Keratinocyte (primary cell): ENCODE measurements at regions not wholly inside any gene's neighbourhood (a gene's known extent, or its start where the extent isn't known, plus 50 kb on each side); places are given as distances from the start of the nearest gene placed in this dataset.

Experiments used
- DNase-seq: peaks from one replicate; pipeline ENCODE4 v3.0.0-alpha.2; 2011; ENCODE audit warnings: low read depth, missing footprints, low spot score
- FAIRE-seq: peaks from 2 replicates; lab custom pipeline; 2011; peaks lifted over from hg19 to GRCh38; lab: Jason Lieb, UNC
- H2AFZ ChIP-seq: 2 replicates; pipeline ENCODE4 v1.6.0; 2012; ENCODE audit warnings: low read length, control low read depth, inconsistent platforms; ENCODE audit not compliant: control insufficient read depth
- H3K27ac ChIP-seq: 2 replicates; pipeline ENCODE4 v1.5.1; 2011; ENCODE audit warnings: low read length; ENCODE audit not compliant: control insufficient read depth, insufficient read depth
- H3K27me3 ChIP-seq: 3 replicates; pipeline ENCODE4 v1.6.0; 2011; ENCODE audit warnings: low read length; ENCODE audit not compliant: control insufficient read depth, insufficient read depth; ENCODE audit errors: extremely low read depth
- H3K36me3 ChIP-seq, 2 experiments: 2 replicates in 1 of 2; 3 replicates in 1 of 2; pipeline ENCODE4 v1.5.1; 2011; ENCODE audit warnings: low read length in 2 of 2, mild to moderate bottlenecking in 1 of 2; ENCODE audit not compliant: control insufficient read depth in 2 of 2, insufficient read depth in 2 of 2; ENCODE audit errors: extremely low read depth in 1 of 2
- H3K4me1 ChIP-seq: 3 replicates; pipeline ENCODE4 v1.5.1; 2011; ENCODE audit warnings: low read length; ENCODE audit not compliant: control insufficient read depth, insufficient read depth; ENCODE audit errors: extremely low read depth
- H3K4me2 ChIP-seq: 3 replicates; pipeline ENCODE4 v1.6.0; 2011; ENCODE audit warnings: low read depth, low read length; ENCODE audit not compliant: control insufficient read depth, insufficient read depth; ENCODE audit errors: extremely low read depth
- H3K4me3 ChIP-seq, 3 experiments: fragments of 200-600 bp in 1 of 3; sonication (generic) in 1 of 3; 2 replicates in 2 of 3; 3 replicates in 1 of 3; pipeline ENCODE4 v1.5.1; 2011 to 2016; ENCODE audit warnings: low read length in 3 of 3, mild to moderate bottlenecking in 3 of 3, control low read depth in 2 of 3, inconsistent platforms in 1 of 3, low read depth in 1 of 3, mixed read lengths in 1 of 3, mixed run types in 1 of 3, moderate library complexity in 1 of 3; ENCODE audit not compliant: control insufficient read depth in 2 of 3, insufficient read depth in 2 of 3; ENCODE audit errors: extremely low read depth in 1 of 3
- H3K79me2 ChIP-seq: 2 replicates; pipeline ENCODE4 v1.6.0; 2012; ENCODE audit warnings: low read length; ENCODE audit not compliant: control insufficient read depth, insufficient read depth
- H3K9ac ChIP-seq: 3 replicates; pipeline ENCODE4 v1.6.0; 2011; ENCODE audit warnings: low read length; ENCODE audit not compliant: control insufficient read depth, insufficient read depth; ENCODE audit errors: extremely low read depth
- H3K9me1 ChIP-seq: 3 replicates; pipeline ENCODE4 v1.6.0; 2011; ENCODE audit warnings: low read length; ENCODE audit not compliant: control insufficient read depth, insufficient read depth; ENCODE audit errors: extremely low read depth
- H3K9me3 ChIP-seq: 2 replicates; pipeline ENCODE4 v1.5.1; 2012; ENCODE audit warnings: low read depth, low read length; ENCODE audit not compliant: control insufficient read depth
- H4K20me1 ChIP-seq: 3 replicates; pipeline ENCODE4 v1.6.0; 2011; ENCODE audit warnings: low read length; ENCODE audit not compliant: control insufficient read depth, insufficient read depth; ENCODE audit errors: extremely low read depth
- EZH2 ChIP-seq: IDR thresholded peaks from one replicate; pipeline ENCODE4 v1.6.1; 2012; ENCODE audit warnings: inconsistent platforms, mild to moderate bottlenecking, low read length, moderate library complexity
- dilution Hi-C: fragments of 300-500 bp; cut with MboI; formaldehyde crosslinking; loops from one replicate; pipeline ENCODE4 v1.7.0; 2020; ENCODE audit warnings: low sequenced_read_pairs; ENCODE audit not compliant: extremely low pct_ligation_motif_present
- TF ChIP-seq, protein P1 (sequence below), 3 experiments: IDR thresholded peaks in 1 of 3; conservative IDR thresholded peaks in 1 of 3; optimal IDR thresholded peaks in 1 of 3; 2 replicates in 2 of 3; 3 replicates in 1 of 3; pipeline versions ENCODE3 to v1.5.1; 2011; ENCODE audit warnings: low read length in 3 of 3, mild to moderate bottlenecking in 3 of 3, moderate library complexity in 2 of 3, control low read depth in 1 of 3, inconsistent platforms in 1 of 3; ENCODE audit not compliant: insufficient read depth in 2 of 3; ENCODE audit errors: extremely low read depth in 1 of 3

DNA sequence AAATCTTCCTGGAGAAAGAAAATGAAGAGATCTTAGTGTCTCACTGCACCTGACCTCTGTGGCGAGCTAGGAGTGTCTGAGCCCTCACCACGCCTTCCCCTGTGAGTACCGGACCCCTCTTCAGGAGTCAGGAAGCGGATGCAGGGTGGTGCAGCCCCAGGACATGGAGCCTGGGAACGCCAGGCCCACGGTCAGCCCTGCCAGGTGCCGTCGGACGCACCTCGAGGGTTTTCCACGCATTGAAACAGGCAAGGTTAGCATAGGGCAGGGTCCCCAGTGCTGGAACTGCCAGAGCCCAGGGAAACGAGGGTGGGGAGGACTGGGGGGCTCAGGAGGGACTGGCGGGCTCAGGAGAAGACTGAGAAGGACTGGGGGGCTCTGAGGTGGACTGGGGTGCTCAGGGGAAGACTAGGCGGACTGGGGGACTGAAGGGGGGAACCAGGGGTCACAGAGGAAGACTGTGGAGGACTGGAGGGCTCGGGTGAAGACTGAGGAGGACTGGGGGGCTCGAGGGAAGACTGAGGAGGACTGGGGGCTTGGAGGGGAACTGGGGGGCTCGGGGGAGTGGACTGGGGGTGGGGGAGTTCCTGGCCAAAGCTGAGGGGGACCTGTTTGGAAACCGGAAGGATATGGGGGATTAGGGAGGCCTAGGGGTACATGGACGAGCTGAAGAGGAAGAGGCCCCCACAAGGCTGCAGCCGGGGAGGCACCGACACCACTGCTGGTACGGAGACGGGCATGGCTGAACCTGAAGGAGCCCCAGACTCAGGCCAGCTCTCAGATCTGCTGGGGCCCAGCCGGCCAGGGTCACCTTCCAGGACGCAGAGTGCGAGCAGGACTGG is 65.2 kb upstream of the SNTG2 start:
- Histone ChIP-seq H3K27ac (no peak overlapping the region), H3K36me3 (no peaks in the 10 kb centered on the region), H3K9me3 (no peaks in the 10 kb centered on the region), H2AFZ (no peak overlapping the region), H3K9me1 (no peaks in the 10 kb centered on the region), H3K79me2 (no peaks in the 10 kb centered on the region), H3K4me3 (no peak overlapping the region), H3K27me3 (no peaks in the 10 kb centered on the region), H3K4me1 (no peaks in the 10 kb centered on the region), H3K9ac (no peak overlapping the region), H3K4me2 (no peak overlapping the region), H4K20me1 (no peaks in the 10 kb centered on the region)
- dilution Hi-C loops: no loop called here
- no peak for DNase-seq
- no peak for FAIRE-seq
- no peak for TF ChIP-seq EZH2
- TF ChIP-seq, protein P1, sequence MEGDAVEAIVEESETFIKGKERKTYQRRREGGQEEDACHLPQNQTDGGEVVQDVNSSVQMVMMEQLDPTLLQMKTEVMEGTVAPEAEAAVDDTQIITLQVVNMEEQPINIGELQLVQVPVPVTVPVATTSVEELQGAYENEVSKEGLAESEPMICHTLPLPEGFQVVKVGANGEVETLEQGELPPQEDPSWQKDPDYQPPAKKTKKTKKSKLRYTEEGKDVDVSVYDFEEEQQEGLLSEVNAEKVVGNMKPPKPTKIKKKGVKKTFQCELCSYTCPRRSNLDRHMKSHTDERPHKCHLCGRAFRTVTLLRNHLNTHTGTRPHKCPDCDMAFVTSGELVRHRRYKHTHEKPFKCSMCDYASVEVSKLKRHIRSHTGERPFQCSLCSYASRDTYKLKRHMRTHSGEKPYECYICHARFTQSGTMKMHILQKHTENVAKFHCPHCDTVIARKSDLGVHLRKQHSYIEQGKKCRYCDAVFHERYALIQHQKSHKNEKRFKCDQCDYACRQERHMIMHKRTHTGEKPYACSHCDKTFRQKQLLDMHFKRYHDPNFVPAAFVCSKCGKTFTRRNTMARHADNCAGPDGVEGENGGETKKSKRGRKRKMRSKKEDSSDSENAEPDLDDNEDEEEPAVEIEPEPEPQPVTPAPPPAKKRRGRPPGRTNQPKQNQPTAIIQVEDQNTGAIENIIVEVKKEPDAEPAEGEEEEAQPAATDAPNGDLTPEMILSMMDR (optimal IDR thresholded peaks at IDR 0.05 in 1 of 3, IDR thresholded peaks at IDR 0.05 in 1 of 3, conservative IDR thresholded peaks at IDR 0.05 in 1 of 3; ENCODE audit: extremely low read depth in 1 of 3, insufficient read depth in 2 of 3, low read length in 3 of 3): no peak

- no peaks in the 10 kb centered on the region for H4K20me1 ChIP-seq
- H3K27me3 ChIP-seq: no peaks in the 10 kb centered on the region
- H3K9me3 ChIP-seq: no peaks in the 10 kb centered on the region
- FAIRE-seq (no peak), DNase-seq (no peak)
- H3K79me2 ChIP-seq: no peaks in the 10 kb centered on the region
- H2AFZ ChIP-seq: no peak overlapping the region
- no peaks in the 10 kb centered on the region for H3K4me1 ChIP-seq
- no peaks in the 10 kb centered on the region for H3K36me3 ChIP-seq
- no peak overlapping the region for H3K4me3 ChIP-seq
- no peak for TF ChIP-seq EZH2
- TF ChIP-seq, protein P1 (optimal IDR thresholded peaks at IDR 0.05 in 1 of 3, IDR thresholded peaks at IDR 0.05 in 1 of 3, conservative IDR thresholded peaks at IDR 0.05 in 1 of 3; ENCODE audit: extremely low read depth in 1 of 3, insufficient read depth in 2 of 3, low read length in 3 of 3): no peak
- no peak overlapping the region for H3K9ac ChIP-seq
- no peak overlapping the region for H3K27ac ChIP-seq
- dilution Hi-C loops: no loop called here
- no peaks in the 10 kb centered on the region for H3K9me1 ChIP-seq
- H3K4me2 ChIP-seq: no peak overlapping the region
Observed at GRCh38 chr2:883803-884748, 66.6 kb upstream of the SNTG2 start.
